ENCODE measurements at regions not wholly inside any gene's neighbourhood (a gene's known extent, or its start where the extent isn't known, plus 50 kb on each side); places are given as distances from the start of the nearest gene placed in this dataset.
"Not testable (repeated sequence)": the region's sequence is repeated elsewhere in the genome, so short reads cannot be mapped to it uniquely, and the experiment has no call there.

DNA sequence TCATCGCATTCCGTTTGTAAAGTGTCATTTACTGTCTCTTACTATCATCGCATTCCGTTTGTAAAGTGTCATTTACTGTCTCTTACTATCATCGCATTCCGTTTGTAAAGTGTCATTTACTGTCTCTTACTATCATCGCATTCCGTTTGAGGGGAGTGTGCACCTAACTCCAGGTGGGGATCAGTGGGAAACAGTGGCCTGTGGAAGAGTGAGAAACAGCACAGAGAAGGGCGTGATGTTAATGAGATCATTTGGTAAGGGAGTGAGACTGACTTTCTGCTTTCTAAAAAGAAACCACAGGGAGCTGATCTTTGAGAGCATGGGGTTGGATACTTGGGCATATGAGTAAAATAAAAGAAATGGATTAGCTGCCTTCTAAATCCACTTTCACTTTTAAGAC, 77.5 kb upstream of the ZPLD1 start:
- DNase-seq (ENCODE audit: extremely low read depth, low read depth), result not testable (repeated sequence)

DNA sequence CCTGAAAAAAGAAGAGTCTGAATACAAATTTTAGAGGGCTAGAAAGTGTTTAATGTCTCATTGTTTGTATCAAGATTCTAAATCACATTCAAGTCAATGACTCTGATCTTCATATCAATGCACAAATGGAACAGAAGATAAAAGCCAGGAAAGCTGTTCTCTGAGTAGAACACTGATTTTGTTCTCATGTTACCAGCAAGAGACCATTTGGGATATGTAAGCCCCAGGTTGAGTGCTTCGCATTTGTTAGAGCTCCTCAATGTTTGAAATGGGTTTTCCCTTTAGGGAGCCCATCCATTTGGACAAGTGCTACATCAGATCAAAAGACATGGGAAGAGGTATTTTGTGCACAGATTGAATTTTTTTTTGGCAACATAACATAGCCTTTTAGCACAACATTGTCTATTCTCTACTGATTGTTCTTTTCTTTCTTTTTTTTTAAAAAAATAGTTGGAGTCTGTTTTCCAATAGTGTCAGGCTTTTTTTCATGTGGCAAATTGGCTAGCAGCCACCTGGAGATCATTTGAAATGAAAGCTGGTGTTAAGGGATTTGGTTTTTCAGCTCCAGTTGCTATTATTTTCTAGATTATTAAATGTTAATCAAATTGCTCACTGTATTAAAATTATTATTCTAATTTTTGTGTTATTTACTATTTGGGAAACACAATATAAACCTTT, 74.5 kb upstream of the ZPLD1 start:
- no peak for DNase-seq (ENCODE audit: extremely low read depth, low read depth)

DNA sequence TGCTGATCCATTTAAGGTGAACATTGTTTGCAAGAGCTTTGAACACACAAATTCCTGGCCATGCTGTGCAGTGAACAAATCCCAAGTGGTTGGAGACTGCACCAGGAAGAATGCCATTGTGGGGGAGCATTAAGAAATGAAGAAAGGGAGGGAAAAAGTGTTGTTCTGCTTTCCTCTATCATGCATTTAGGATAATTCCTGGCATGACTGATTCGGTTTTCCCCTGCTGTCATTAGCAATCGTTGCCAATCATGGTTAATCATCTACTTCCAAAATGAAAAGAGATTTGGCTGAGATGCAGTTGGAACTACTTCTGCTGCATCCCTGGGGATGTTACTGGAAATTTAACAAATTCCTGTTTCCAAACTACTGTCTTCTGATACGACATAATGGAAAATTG, 73.7 kb upstream of the ZPLD1 start:
- no peak for DNase-seq (ENCODE audit: extremely low read depth, low read depth)

DNA sequence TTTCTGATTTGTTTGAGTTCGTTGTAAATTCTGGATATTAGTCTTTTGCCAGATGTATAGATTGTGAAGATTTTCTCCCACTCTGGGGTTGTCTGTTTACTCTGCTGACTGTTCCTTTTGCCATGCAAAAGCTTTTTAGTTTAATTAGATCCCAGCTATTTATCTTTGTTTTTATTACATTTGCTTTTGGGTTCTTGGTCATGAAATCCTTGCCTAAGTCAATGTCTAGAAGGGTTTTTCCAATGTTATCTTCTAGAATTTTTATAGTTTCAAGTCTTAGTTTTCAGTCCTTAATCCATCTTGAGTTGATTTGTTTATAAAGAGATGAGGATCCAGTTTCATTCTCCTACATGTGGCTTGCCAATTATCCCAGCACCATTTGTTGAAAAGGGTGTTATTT, 68.7 kb upstream of the ZPLD1 start:
- not testable (repeated sequence) for DNase-seq (ENCODE audit: extremely low read depth, low read depth)

DNA sequence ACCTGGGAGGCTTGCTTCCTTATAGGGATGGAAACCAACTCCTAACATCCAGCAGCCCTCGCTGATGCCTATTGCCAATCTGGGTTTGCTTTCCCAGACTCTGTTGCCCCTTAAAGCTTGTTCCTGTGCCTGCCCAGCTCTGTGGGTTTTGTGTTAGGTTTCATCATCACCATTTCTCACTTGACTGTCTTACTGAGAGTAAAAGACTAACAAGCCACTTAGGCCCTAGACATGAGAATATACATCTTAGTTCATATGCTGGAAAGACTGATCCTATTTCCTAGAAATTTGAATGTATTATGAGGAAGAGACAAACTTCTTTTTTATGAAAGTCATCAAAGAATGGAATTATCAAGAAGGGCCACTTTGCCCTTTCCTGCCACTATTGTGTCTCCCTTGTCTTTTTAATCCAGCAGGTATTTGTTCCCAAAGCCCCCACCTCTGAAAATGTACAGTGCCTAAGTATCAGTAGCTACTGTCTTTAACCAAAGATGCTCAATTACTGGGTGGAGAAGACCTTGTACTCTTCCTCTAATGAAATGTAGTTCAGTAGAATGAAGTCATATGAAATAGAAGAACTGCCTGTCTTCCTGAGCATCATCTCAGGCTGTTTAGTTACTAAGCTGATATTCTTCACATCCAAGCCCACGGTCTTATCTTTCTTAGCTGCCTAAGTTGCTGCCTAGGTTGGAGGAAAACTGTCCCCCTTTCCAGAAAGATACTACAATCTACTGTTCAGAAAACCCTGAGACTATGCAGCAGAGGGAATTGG, 59.8 kb upstream of the ZPLD1 start:
- DNase-seq (ENCODE audit: extremely low read depth, low read depth), result no peak

DNA sequence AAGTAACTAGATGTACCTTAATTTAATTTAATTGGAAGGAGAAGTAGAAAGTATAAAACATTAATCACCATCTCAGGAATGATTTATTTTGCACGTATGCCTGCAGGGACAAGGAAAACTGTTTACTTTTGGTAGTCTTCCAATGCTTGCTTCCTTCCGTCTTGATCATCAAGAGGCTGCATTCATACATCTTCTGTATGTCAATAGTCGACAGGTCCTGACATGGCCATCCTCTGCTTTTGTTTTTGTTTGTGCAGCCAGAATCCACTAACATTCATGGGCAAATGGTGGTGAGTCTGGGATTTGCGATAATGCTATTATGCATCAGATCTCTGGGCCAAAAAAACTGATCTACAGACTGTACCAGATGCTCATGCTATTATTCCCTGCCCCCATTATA, 56.6 kb upstream of the ZPLD1 start:
- DNase-seq (ENCODE audit: extremely low read depth, low read depth), result no peak

DNA sequence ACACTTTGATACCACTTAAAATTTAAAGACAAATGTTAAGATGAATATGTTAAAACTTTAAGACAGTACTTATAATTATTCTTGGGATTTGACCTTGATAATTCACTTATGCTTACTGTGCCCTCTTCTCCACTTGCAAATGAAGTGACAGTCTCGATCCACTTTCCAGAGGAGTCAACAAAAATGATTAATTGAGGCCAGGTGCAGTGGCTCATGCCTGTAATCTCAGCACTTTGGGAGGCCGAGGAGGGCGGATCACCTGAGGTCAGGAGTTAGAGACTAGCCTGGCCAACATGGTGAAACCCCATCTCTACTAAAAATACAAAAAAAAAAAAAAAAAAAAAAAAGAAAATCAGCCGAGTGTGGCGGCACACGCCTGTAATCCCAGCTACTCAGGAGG, 52.6 kb upstream of the ZPLD1 start:
- DNase-seq (ENCODE audit: extremely low read depth, low read depth), result not testable (repeated sequence)

Small RNA genes in the stretch of these regions (small RNA-seq; reads per million reads assigned to genes)
- gene AC106712.1 (0 reads per million in 2 experiments), gene RF00019 (0 reads per million in 2 experiments)

Measured in NCI-H460 (cell line).